GM12874 (cell line): ENCODE measurements at regions not wholly inside any gene's neighbourhood (a gene's known extent, or its start where the extent isn't known, plus 50 kb on each side); places are given as distances from the start of the nearest gene placed in this dataset.

Experiments
- CTCF ChIP-seq: IDR thresholded peaks from 2 replicates; pipeline ENCODE4 v1.5.1; 2011; ENCODE audit warnings: low read depth, mild to moderate bottlenecking, control low read depth, low read length, moderate library complexity; ENCODE audit not compliant: insufficient read depth

- TF ChIP-seq CTCF: no peak
Observed at GRCh38 chr1:69213644-69214043, 354.1 kb upstream of the LRRC7 start.

GRCh38 chr1:69215883-69216282, 351.8 kb upstream of the LRRC7 start:
- TF ChIP-seq CTCF: no peak

- TF ChIP-seq CTCF: no peak
Observed at GRCh38 chr1:69220672-69221071, 347.1 kb upstream of the LRRC7 start.

GRCh38 chr1:69221524-69221923, 346.2 kb upstream of the LRRC7 start:
- TF ChIP-seq CTCF: no peak

- no peak for TF ChIP-seq CTCF
Observed at GRCh38 chr1:69223156-69223555, 344.6 kb upstream of the LRRC7 start.

GRCh38 chr1:69228501-69228900, 339.2 kb upstream of the LRRC7 start:
- TF ChIP-seq CTCF: no peak

- TF ChIP-seq CTCF: no peak
Observed at GRCh38 chr1:69230208-69230607, 337.5 kb upstream of the LRRC7 start.

GRCh38 chr1:69233463-69233862, 334.3 kb upstream of the LRRC7 start:
- TF ChIP-seq CTCF: no peak
